T47D (cell line): ENCODE measurements at regions not wholly inside any gene's neighbourhood (a gene's known extent, or its start where the extent isn't known, plus 50 kb on each side); places are given as distances from the start of the nearest gene placed in this dataset.

Experiments
- DNase-seq, 2 experiments: peaks; one replicate each; pipeline versions ENCODE4 v3.0.0 to v3.0.0-alpha.2; 2011 to 2012; ENCODE audit warnings: low read depth in 1 of 2, low spot score in 1 of 2
- JUND ChIP-seq: IDR thresholded peaks from 2 replicates; pipeline ENCODE4 v1.6.1; 2012; ENCODE audit warnings: low read depth
- in situ Hi-C: cut with HindIII; loops from 2 replicates; pipeline ENCODE4 v1.10.0; 2016; ENCODE audit warnings: low sequenced_read_pairs, low pct_unique_long_range_greater_than_20kb

DNA sequence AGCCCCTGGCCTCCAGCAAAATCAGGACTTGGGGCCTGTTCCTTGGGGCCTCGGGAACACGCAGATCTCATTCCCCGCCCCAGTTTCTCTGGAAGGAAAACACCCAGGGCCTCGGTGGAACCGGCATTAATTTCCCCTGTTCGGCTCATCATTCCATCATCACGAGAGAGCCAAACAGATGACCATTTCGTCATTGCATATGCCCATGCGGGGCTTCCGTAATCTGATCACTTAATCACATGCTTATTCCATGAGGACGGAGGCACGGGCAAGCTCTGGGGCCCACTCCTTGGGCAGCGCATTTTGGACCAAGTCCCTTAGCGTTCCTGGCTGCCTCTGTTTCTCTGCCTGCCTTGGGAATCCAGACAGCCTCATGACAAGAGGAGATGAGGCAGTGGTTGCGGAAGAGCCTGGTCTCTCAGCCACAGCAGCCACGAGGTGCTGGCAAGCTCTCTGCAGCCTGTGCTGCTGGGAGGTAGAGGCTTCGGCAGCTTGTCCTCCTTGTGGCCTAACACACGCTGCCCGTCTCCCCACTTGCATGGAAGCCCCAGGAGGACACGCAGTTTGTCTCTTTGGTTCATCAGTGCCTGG lies 65.0 kb upstream of the IER5L start:
- TF ChIP-seq JUND: no peak
- no peak for DNase-seq
- in situ Hi-C loops: no loop called here

DNA sequence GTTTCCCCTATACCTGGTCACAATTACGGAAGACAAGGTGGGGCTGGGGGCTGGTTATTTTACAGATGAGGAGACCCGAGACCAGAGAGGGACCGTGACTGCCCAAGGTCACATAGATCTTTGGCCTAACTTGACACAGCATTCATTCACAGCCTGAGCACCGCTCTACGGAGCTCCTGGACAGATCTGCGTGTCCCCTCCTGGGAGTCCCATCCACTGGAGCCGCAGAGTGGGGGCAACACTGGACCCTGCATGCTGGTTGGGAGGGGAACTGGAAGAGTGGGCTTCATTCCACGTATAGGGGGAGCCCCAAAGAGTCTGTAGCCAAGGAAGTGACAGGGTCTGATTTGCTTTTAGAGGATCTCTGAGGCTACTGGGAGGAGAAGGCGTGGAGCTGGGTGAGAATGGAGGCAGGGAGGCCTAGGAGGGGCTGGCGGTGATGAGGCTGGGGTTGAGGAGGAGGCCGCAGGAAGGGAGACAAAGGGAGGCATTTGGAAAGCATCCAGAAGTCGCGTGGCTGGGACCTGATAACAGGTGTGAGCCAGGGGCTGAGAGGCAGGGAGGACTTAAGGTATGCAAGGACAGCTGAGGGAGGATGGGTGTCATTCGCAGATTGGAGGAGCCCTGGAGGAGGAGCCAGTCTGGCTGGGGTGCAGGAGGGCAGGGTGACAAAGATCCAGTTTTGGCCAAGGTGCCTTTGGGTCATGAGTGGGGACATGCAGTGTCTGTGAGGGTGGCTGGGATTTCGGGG lies 64.3 kb upstream of the IER5L start:
- DNase-seq: no peak
- no peak for TF ChIP-seq JUND
- in situ Hi-C loops: no loop called here

DNA sequence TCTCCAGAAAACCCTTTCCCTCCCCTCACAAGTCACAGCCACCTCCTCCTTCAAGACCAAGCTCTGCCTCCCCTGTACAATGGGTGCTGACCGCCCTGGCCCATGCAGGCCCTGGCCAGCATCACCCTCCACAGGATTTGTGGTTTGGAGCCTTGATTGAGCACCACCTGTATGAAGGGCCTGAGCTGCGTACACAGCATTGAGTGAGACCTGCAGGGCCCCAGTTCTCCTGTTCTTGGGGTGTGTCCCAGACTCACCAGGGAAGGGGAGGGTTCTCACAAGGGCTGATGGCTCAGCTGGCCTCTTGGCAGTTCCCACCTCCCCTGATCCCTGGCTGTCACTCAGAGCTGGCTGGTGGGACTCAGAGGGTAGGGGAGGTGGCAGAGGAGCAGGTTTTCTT lies 63.7 kb upstream of the IER5L start:
- in situ Hi-C loops: no loop called here
- no peak for TF ChIP-seq JUND
- no peak for DNase-seq

DNA sequence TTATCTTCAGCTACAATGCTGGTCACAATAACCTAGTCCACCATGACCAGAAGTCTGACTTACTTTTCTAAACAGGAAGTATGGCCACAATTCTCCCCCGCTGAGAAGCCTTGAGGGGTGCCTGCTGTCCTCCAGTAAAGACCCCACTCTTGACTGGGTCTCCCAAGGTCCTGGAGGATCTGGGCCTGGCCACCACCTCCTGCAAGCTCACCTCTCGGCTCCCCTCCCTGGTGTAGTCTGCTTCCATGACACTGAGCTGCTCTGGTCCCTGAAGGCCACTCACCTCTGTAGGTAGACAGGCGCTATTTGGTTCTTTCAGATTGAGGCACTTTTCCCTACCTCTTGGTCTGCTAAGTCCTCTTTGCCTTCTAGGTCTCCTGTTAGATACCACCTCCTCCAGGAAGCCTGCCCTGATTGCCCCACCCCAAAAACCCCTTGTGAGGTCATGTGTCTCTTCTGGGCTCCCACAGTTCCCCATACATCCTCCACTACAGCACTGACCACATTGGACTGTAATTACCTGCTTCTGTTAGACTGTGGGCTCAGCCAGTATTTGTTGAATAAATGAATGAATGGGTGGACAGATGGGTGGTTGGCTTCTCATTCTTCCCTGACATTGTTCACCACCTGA lies 62.6 kb upstream of the IER5L start:
- no peak for DNase-seq

DNA sequence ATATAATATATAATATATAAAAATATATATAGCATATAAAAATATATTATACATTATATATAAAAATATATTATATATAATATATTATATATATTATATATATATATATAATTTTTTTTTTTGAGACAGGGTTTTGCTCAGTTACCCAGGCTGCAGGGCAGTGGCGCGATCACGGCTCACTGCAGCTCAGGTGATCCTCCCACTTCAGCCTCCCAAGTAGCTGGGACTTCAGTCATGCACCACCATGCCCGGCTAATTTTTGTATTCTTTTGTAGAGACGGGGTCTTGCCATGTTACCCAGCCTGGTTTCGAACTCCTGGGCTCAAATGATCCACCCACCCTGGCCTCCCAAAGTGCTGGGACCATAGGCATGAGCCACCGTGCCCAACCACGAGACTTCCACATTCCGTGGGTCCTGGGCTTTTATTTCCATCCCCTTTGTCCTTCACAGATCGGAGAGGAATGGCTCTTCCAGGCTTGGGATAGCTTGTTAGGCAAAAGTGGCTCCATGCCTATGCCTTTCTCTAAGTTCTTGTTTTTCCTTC lies 62.0 kb upstream of the IER5L start:
- DNase-seq: no peak
- in situ Hi-C loops: no loop called here
- no peak for TF ChIP-seq JUND

More for the DNA sequence above, 62.6 kb upstream of the IER5L start:
- in situ Hi-C loops: no loop called here
- TF ChIP-seq JUND: no peak

DNA sequence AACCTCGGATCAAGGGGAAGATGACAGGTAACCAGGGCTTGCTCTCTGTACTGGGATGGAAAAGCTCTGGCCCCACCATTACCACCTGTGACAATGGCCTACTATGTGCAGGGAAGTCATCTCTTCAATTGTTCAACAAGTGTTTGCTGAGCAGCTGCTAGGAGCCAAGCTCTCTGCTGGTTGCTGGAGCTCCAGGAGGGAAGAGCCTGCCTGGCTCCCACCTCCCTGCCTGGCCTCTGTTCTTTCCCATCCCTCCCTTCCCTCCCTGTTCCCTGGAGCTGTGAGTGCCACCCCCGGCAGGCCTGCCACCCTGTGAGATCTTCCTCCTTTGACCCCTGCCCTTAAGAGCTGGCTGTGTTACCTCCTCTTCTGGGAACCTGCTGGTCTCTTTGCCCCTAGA lies 59.7 kb upstream of the IER5L start:
- in situ Hi-C loops: no loop called here
- TF ChIP-seq JUND: no peak
- DNase-seq: no peak

DNA sequence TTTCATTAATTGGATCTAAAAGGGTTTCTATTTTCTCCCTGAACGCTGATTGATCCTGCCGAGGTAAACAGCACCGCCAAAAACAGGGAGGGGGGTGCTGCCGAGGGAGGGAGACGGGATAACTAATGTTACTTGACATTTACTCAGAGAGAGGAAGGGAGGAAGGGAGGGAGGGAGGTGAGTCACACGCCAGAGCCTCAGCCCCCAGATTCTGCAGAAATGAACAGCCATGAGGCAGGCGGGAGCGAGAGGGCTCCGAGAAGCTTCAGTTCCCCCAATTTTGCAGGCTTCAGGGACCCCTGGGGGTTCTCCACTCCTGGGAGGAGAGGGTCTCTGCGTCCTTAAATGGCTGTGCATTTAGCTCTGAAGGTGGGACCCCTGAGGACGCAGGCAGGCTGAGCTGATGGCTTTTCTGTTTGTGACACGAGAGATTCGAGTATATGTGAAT lies 59.1 kb upstream of the IER5L start:
- no peak for DNase-seq
- no peak for TF ChIP-seq JUND
- in situ Hi-C loops: no loop called here

DNA sequence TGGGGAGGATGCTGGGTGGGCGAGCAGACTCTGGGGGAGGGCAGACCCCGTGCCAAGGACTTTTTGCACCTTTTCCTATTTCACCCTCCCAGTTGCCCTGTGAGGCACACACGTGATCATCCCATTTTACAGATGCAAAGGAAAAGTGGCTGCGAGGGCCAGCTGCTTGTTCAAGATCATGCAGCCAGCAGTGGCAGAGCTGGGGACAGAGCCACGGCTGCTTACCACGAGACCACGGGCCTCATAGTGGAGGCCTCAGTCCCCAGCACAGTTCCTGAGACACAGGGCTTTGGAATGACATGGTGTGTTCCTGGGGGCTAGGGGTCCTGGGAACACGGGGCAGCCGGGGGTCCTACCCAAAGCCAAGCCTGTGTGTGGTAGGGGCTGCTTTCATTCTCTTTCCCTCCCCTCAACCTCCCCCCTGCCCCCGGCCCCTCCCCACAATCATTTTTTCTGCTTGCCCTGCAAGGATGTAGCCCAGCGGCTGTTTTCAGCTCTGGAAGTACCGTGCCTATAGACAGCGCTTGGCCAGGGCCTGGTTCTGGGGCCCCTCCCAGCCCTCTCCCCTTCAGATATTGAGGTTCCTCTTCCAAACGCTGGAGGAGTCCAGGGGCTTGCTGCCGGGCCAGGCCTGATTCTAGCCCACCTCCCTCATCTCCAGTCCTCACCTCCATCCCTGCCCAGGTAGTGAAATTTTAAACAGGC lies 58.5 kb upstream of the IER5L start:
- no peak for TF ChIP-seq JUND
- no peak for DNase-seq
- in situ Hi-C loops: no loop called here

DNA sequence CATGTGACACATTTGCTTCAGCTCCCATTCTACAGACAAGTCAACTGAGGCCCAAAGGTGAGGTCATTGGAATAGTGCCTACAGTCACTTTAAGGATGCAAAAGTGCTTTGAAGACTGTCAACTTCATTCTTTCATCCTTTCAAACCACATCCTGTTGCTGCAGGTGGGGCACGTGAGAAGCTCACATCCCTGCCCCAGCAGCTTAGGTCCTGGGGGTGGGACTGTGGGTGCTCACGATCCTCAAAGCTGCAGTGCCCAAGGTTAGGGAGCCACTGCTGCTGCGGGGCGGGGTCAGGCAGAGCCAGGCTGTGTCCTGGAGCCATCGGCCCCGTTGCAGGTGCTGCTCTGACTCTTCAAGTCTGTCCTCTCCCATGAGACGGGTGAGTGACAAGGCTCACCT lies 57.9 kb upstream of the IER5L start:
- in situ Hi-C loops: no loop called here
- TF ChIP-seq JUND: no peak
- DNase-seq: no peak

DNA sequence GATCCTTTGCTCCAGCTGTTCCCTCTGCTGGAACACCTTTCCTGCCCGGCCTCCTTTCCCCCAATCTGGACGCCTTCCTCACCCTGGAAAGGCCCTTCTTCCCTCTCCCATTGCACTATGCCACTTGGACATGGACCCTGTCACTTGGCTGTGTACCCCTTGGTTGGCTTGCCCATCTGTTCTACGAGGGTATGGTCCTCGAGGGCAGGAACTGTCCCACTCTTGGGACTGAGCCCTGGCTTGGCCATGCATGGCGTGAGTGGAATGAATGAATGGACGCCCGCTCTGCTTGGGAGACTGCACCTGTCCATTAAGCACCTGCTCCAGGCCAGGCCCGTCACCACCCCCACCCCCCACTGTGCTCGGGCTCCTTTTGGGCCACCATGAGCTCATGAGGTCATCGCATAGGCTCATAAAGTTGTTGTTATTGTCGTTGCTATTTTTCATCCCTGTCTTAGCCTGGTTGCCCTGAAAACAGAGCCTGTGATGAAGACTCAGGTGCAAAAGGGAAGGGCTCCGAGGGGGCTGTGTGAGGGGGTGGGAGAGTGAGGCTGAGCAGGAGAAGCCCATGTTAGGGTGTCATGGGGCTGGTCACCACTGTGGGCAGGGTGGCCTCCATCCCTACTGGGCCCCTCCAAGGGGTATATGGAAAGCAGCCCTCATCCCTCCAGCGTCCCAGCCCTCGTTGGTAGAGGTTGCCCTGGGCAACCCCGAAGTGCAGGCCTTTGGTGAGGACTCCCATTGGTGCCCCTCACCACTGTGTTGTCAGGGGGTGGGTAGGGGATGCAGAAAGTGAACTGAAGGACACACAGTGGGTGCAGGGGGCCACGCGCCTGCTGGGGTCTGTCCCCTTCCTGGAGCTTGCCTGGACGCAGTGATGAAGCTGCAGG lies 57.2 kb upstream of the IER5L start:
- DNase-seq: no peak
- no peak for TF ChIP-seq JUND
- in situ Hi-C loops: no loop called here

DNA sequence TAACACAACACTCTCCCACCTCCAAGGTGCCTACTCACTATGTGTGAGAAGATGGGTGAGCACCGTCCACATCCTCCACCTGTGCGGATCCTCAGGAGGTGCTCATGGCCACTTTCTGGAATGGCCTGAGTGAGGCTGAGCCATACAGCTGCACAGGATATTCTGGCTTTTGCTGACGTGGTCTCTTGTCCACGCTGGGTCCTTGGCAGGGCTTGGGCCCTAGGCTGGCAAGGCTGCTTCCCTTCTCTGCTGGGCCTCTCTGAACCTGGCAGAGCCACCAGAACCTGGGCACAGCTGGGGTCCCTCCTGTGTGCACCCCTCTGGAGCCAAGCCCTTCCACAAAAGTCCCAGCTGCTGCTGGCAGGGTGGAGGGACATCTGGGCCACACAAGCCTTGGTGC lies 56.4 kb upstream of the IER5L start:
- DNase-seq: no peak
- no peak for TF ChIP-seq JUND
- in situ Hi-C loops: no loop called here
